ENCODE measurements at regions not wholly inside any gene's neighbourhood (a gene's known extent, or its start where the extent isn't known, plus 50 kb on each side); places are given as distances from the start of the nearest gene placed in this dataset.
A peak's percentile ranks its signal among the peaks of the same experiment; 100 is the strongest.
"Not testable (repeated sequence)": the region's sequence is repeated elsewhere in the genome, so short reads cannot be mapped to it uniquely, and the experiment has no call there.

DNA sequence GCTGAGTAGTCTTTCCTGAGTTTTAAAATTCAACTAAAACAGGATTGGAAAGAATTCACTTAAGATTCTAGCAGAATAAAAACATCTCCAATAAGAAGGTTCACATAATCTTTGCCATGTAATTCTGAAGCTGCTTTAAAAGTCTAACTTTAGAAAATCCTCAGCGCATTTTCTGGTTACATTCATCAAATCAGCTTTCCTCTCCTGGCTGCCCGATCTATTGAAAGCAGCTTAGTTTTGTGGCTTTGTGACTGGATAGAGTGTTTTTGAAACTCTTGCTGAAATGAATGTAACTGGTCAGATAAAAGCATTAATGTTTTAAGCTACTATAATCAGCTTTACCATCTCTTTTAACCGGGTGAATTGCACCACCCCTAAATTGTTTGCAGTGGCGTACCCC lies 66.8 kb downstream of the DOP1B start:
- 100% methylated on average over 2 of the region's 4 CpGs for WGBS (ENCODE audit: insufficient coverage)
- H3K4me3 ChIP-seq (ENCODE audit: low read length): no peak overlapping the region
- no peaks in the 10 kb centered on the region for H3K27me3 ChIP-seq (ENCODE audit: control insufficient read depth, insufficient read depth, low read length)
- no peak for DNase-seq
- H3K36me3 ChIP-seq (ENCODE audit: control insufficient read depth, insufficient read depth, low read length): peaks cover 17% of the 10 kb centered on the region
- no peak overlapping the region for H3K27ac ChIP-seq (ENCODE audit: low read length)
- H3K4me1 ChIP-seq (ENCODE audit: control insufficient read depth, insufficient read depth, low read length): no peaks in the 10 kb centered on the region
- H3K9me3 ChIP-seq (replicated peaks; ENCODE audit: control insufficient read depth, low read depth, low read length): no peaks in the 10 kb centered on the region

DNA sequence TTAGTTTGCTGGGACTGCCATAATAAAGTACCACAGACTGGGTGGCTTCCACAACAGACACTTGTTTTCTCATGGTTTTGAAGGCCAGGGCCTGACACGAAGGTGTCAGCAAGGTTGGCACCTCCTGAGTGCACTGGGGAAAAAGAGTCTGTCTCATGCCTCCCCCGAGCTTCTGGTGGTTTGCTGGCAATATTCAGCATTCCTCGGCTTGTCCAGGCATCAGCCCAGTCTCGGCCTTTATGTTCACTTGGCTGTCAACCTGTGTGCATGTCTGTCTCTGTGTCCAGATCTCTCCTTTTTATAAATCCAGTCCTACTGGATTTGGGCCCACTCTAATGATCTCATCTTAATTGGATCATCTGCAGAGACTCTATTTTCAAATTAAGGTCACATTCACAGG lies 72.6 kb downstream of the DOP1B start:
- Histone ChIP-seq H3K27ac (ENCODE audit: low read length) (no peak overlapping the region), H3K9me3 (replicated peaks; ENCODE audit: control insufficient read depth, low read depth, low read length) (no peaks in the 10 kb centered on the region), H3K4me3 (ENCODE audit: low read length) (no peak overlapping the region), H3K4me1 (ENCODE audit: control insufficient read depth, insufficient read depth, low read length) (no peaks in the 10 kb centered on the region), H3K27me3 (ENCODE audit: control insufficient read depth, insufficient read depth, low read length) (no peaks in the 10 kb centered on the region), H3K36me3 (ENCODE audit: control insufficient read depth, insufficient read depth, low read length) (peaks cover 27% of the 10 kb centered on the region)
- DNase-seq: no peak
- 68% methylated on average over 4 of the region's 4 CpGs for WGBS (ENCODE audit: insufficient coverage)

DNA sequence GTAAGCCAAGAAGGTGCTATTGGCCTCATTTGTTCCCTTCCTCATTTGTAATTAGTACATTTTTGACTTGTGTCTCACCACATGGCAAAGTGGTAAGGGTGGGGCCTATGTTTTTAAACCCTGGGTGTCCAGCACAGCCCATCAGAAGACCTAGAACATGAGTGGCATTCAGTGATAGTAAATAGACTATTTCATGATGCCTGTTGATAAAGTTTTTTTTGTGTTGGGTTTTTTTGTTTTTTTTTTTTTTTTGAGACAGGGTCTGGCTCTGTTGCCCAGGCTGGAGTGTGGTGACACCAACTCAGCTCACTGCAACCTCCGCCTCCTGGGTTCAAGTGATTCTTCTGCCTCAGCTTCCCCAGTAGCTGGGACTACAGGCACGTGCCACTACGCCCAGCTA lies 74.8 kb downstream of the DOP1B start:
- 100% methylated on average over 1 of the region's 3 CpGs for WGBS (ENCODE audit: insufficient coverage)
- not testable (repeated sequence) for H3K27ac ChIP-seq (ENCODE audit: low read length); H3K4me1 ChIP-seq (ENCODE audit: control insufficient read depth, insufficient read depth, low read length); H3K27me3 ChIP-seq (ENCODE audit: control insufficient read depth, insufficient read depth, low read length); DNase-seq; H3K9me3 ChIP-seq (replicated peaks; ENCODE audit: control insufficient read depth, low read depth, low read length); H3K4me3 ChIP-seq (ENCODE audit: low read length)
- H3K36me3 ChIP-seq (ENCODE audit: control insufficient read depth, insufficient read depth, low read length): peaks cover 25% of the 10 kb centered on the region

- Histone ChIP-seq H3K4me1 (ENCODE audit: control insufficient read depth, insufficient read depth, low read length) (no peaks in the 10 kb centered on the region), H3K4me3 (ENCODE audit: low read length) (no peak overlapping the region), H3K27me3 (ENCODE audit: control insufficient read depth, insufficient read depth, low read length) (no peaks in the 10 kb centered on the region), H3K9me3 (replicated peaks; ENCODE audit: control insufficient read depth, low read depth, low read length) (no peaks in the 10 kb centered on the region), H3K36me3 (ENCODE audit: control insufficient read depth, insufficient read depth, low read length) (peaks cover 30% of the 10 kb centered on the region), H3K27ac (ENCODE audit: low read length) (no peak overlapping the region)
- DNase-seq: peak; percentile 16
- 70% methylated on average over 8 of the region's 9 CpGs for WGBS (ENCODE audit: insufficient coverage)
Observed at GRCh38 chr21:36232641-36233040, 76.0 kb downstream of the DOP1B start.

- Histone ChIP-seq H3K27ac (ENCODE audit: low read length) (no peak overlapping the region), H3K4me1 (ENCODE audit: control insufficient read depth, insufficient read depth, low read length) (no peaks in the 10 kb centered on the region), H3K4me3 (ENCODE audit: low read length) (no peak overlapping the region), H3K9me3 (replicated peaks; ENCODE audit: control insufficient read depth, low read depth, low read length) (no peaks in the 10 kb centered on the region), H3K36me3 (ENCODE audit: control insufficient read depth, insufficient read depth, low read length) (peaks cover 27% of the 10 kb centered on the region), H3K27me3 (ENCODE audit: control insufficient read depth, insufficient read depth, low read length) (no peaks in the 10 kb centered on the region)
- no peak for DNase-seq
- WGBS (ENCODE audit: insufficient coverage): 42% methylated on average over 2 of the region's 8 CpGs
Observed at GRCh38 chr21:36235058-36235582, 78.5 kb downstream of the DOP1B start.

DNA sequence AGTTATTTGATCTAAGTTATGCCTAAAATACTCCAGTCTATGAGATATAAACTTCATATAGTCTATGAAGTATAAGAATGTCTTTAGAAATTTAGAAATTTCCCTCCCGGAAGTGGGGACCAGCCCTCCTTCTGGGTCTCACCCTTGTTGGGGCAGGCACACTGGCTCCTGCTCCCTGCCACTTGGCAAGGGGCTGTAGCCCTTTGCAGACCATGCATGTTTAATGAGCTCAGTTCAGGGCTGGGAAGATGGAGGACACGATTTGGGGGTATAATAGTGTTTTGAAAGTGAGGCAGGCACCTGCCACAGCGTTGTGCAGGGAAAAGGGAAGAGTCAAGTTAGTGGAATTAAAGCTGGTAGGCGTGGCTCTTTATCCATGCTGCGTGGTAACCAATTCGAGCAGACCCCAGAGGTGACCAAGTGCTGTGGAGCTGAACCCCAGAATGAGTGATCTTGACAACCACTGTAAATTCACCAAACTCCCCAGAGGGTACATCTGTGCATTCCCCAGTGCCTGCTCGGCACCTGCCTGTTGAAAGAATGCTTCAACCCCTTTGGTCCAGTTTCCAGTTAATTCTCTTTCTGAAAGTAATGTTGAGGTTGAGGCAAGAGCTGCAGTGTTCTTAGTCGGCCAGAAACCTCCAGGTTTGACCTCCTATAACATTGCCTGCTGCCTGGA lies 79.6 kb downstream of the DOP1B start:
- Histone ChIP-seq H3K27ac (ENCODE audit: low read length) (no peak overlapping the region), H3K27me3 (ENCODE audit: control insufficient read depth, insufficient read depth, low read length) (no peaks in the 10 kb centered on the region), H3K36me3 (ENCODE audit: control insufficient read depth, insufficient read depth, low read length) (peaks cover 18% of the 10 kb centered on the region), H3K4me3 (ENCODE audit: low read length) (no peak overlapping the region), H3K4me1 (ENCODE audit: control insufficient read depth, insufficient read depth, low read length) (no peaks in the 10 kb centered on the region), H3K9me3 (replicated peaks; ENCODE audit: control insufficient read depth, low read depth, low read length) (no peaks in the 10 kb centered on the region)
- DNase-seq: no peak
- WGBS (ENCODE audit: insufficient coverage): 63% methylated on average over 5 of the region's 8 CpGs

- Histone ChIP-seq H3K9me3 (replicated peaks; ENCODE audit: control insufficient read depth, low read depth, low read length) (no peaks in the 10 kb centered on the region), H3K27me3 (ENCODE audit: control insufficient read depth, insufficient read depth, low read length) (no peaks in the 10 kb centered on the region), H3K4me1 (ENCODE audit: control insufficient read depth, insufficient read depth, low read length) (no peaks in the 10 kb centered on the region), H3K27ac (ENCODE audit: low read length) (no peak overlapping the region), H3K4me3 (ENCODE audit: low read length) (no peak overlapping the region), H3K36me3 (ENCODE audit: control insufficient read depth, insufficient read depth, low read length) (peaks cover 15% of the 10 kb centered on the region)
- 96% methylated on average over 5 of the region's 7 CpGs for WGBS (ENCODE audit: insufficient coverage)
- no peak for DNase-seq
Observed at GRCh38 chr21:36237441-36237840, 80.8 kb downstream of the DOP1B start.

GRCh38 chr21:36239585-36239984 lies 80.4 kb upstream of the MORC3 start:
- Histone ChIP-seq H3K4me3 (ENCODE audit: low read length) (no peak overlapping the region), H3K27ac (ENCODE audit: low read length) (no peak overlapping the region), H3K36me3 (ENCODE audit: control insufficient read depth, insufficient read depth, low read length) (peaks cover 7% of the 10 kb centered on the region), H3K4me1 (ENCODE audit: control insufficient read depth, insufficient read depth, low read length) (no peaks in the 10 kb centered on the region), H3K9me3 (replicated peaks; ENCODE audit: control insufficient read depth, low read depth, low read length) (no peaks in the 10 kb centered on the region), H3K27me3 (ENCODE audit: control insufficient read depth, insufficient read depth, low read length) (no peaks in the 10 kb centered on the region)
- WGBS (ENCODE audit: insufficient coverage): 86% methylated on average over 9 of the region's 20 CpGs
- DNase-seq: no peak

DNA sequence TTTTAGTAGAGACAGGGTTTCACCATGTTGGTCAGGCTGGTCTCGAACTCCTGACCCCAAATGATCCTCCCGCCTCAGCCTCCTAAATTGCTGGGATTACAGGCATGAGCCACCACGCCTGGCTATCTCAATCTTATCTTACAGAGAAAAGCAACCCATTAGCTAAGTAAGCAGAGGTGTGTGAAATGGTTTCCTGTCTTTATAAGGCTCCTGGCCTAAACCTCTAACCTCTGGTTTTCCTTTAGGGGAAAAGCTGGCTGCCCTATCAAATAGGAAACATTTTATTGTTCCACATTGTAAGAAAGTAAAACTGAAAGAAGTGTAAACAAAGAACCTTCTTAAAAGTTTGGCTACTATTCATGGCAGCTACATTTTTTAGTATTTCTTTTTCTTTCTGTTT lies 78.3 kb upstream of the MORC3 start:
- Histone ChIP-seq H3K27ac (ENCODE audit: low read length) (no peak overlapping the region), H3K9me3 (replicated peaks; ENCODE audit: control insufficient read depth, low read depth, low read length) (no peaks in the 10 kb centered on the region), H3K4me3 (ENCODE audit: low read length) (no peak overlapping the region), H3K4me1 (ENCODE audit: control insufficient read depth, insufficient read depth, low read length) (peaks cover 7% of the 10 kb centered on the region), H3K36me3 (ENCODE audit: control insufficient read depth, insufficient read depth, low read length) (peaks cover 19% of the 10 kb centered on the region), H3K27me3 (ENCODE audit: control insufficient read depth, insufficient read depth, low read length) (no peaks in the 10 kb centered on the region)
- DNase-seq: no peak
- no CpG with 5 or more reads among the region's 3 CpGs for WGBS (ENCODE audit: insufficient coverage)

DNA sequence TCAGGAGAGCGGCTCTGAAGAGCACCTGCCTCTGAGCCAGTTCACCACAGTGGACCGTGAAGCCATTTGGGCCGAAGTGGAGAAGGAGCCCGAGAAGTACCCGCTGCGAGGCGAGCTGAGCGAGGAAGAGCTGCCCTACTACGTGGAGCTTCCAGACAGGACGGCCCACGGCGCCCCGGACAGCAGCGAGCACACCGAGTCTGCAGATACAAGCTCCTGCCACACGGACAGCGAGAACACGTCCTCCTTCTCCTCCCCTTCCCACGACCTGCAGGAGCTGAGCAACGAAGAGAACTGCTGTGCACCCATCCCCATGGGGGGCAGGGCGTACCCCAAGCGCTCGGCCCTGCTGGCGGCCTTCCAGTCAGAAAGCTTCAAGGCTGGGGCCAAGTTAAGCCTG lies 74.9 kb upstream of the MORC3 start:
- Histone ChIP-seq H3K27ac (ENCODE audit: low read length) (no peak overlapping the region), H3K9me3 (replicated peaks; ENCODE audit: control insufficient read depth, low read depth, low read length) (no peaks in the 10 kb centered on the region), H3K4me3 (ENCODE audit: low read length) (no peak overlapping the region), H3K36me3 (ENCODE audit: control insufficient read depth, insufficient read depth, low read length) (peaks cover 25% of the 10 kb centered on the region), H3K4me1 (ENCODE audit: control insufficient read depth, insufficient read depth, low read length) (peaks cover 7% of the 10 kb centered on the region), H3K27me3 (ENCODE audit: control insufficient read depth, insufficient read depth, low read length) (no peaks in the 10 kb centered on the region)
- DNase-seq: no peak
- 91% methylated on average over 24 of the region's 24 CpGs for WGBS (ENCODE audit: insufficient coverage)

GRCh38 chr21:36245649-36246048 lies 74.3 kb upstream of the MORC3 start:
- Histone ChIP-seq H3K4me3 (ENCODE audit: low read length) (no peak overlapping the region), H3K27me3 (ENCODE audit: control insufficient read depth, insufficient read depth, low read length) (no peaks in the 10 kb centered on the region), H3K27ac (ENCODE audit: low read length) (no peak overlapping the region), H3K36me3 (ENCODE audit: control insufficient read depth, insufficient read depth, low read length) (peaks cover 30% of the 10 kb centered on the region), H3K9me3 (replicated peaks; ENCODE audit: control insufficient read depth, low read depth, low read length) (no peaks in the 10 kb centered on the region), H3K4me1 (ENCODE audit: control insufficient read depth, insufficient read depth, low read length) (peaks cover 7% of the 10 kb centered on the region)
- 91% methylated on average over 18 of the region's 18 CpGs for WGBS (ENCODE audit: insufficient coverage)
- DNase-seq: no peak

Measured in muscle of leg (tissue), 3 donors.